ENCODE measurements at regions not wholly inside any gene's neighbourhood (a gene's known extent, or its start where the extent isn't known, plus 50 kb on each side); places are given as distances from the start of the nearest gene placed in this dataset.

- TF ChIP-seq CTCF (IDR thresholded peaks at IDR 0.05; ENCODE audit: low read length) (no peak), EZH2 (IDR thresholded peaks at IDR 0.05; ENCODE audit: borderline replicate concordance, low read length) (no peak)
Measured at GRCh38 chr7:96621932-96622331, 87.7 kb downstream of the SEM1 start.

Data from OCI-LY1 (cell line).